Uterus (tissue), 3 donors: ENCODE measurements at regions not wholly inside any gene's neighbourhood (a gene's known extent, or its start where the extent isn't known, plus 50 kb on each side); places are given as distances from the start of the nearest gene placed in this dataset.

ENCODE experiments used
- DNase-seq, 2 donors: peaks; one replicate each; pipeline ENCODE4 v3.0.0-alpha.2; 2019 to 2020
- H3K27ac ChIP-seq, 2 donors: fragments of 200-600 bp; sonication (generic); 1 replicate in 1 of 2; 2 replicates in 1 of 2; pipeline ENCODE4 v1.5.1; 2016 to 2018
- H3K27me3 ChIP-seq, 2 donors: fragments of 200-600 bp; sonication (generic); one replicate each; pipeline ENCODE4 v1.5.1; 2018 to 2019; ENCODE audit warnings: control low read depth in 1 of 2
- H3K36me3 ChIP-seq, 2 donors: fragments of 200-600 bp; sonication (generic); one replicate each; pipeline ENCODE4 v1.5.1; 2019; ENCODE audit warnings: control low read depth in 1 of 2
- H3K4me1 ChIP-seq, 2 donors: fragments of 200-600 bp; sonication (generic); one replicate each; pipeline ENCODE4 v1.5.1; 2018 to 2019; ENCODE audit warnings: control low read depth in 1 of 2
- H3K4me3 ChIP-seq, 2 donors: fragments of 200-600 bp; sonication (generic); 1 replicate in 1 of 2; 2 replicates in 1 of 2; pipeline ENCODE4 v1.5.1; 2018 to 2019; ENCODE audit warnings: mild to moderate bottlenecking in 1 of 2
- H3K9me3 ChIP-seq, 2 donors: fragments of 200-600 bp; sonication (generic); one replicate each; pipeline ENCODE4 v1.5.1; 2019; ENCODE audit warnings: control low read depth in 1 of 2
- CTCF ChIP-seq, 4 experiments: fragments of 200-600 bp in 2 of 4; fragments of 450-650 bp in 2 of 4; sonication (generic) in 2 of 4; IDR thresholded peaks; one replicate each; pipeline ENCODE4 v1.5.1; 2016 to 2019; ENCODE audit warnings: antibody characterized with exemption in 4 of 4, mild to moderate bottlenecking in 2 of 4, moderate library complexity in 1 of 4
- POLR2A ChIP-seq, 2 donors: fragments of 450-650 bp; IDR thresholded peaks; one replicate each; pipeline ENCODE4 v1.6.1; 2016; ENCODE audit warnings: antibody characterized with exemption in 2 of 2, mild to moderate bottlenecking in 1 of 2, moderate library complexity in 1 of 2
- intact Hi-C: fragments of 100-400 bp; cut with DNase I; formaldehyde crosslinking; loops from one replicate; pipeline ENCODE4 v1.15.1; 2023; ENCODE audit warnings: low total_unique reads
- donor health status: DM: yes; HTN: yes; CAD: no.

GRCh38 chr12:92199819-92200576, 54.4 kb upstream of the BTG1 start:
- Histone ChIP-seq H3K36me3 (no peaks in the 10 kb centered on the region), H3K27me3 (no peaks in the 10 kb centered on the region), H3K9me3 (no peaks in the 10 kb centered on the region), H3K27ac (no peak overlapping the region), H3K4me1 (no peaks in the 10 kb centered on the region), H3K4me3 (no peak overlapping the region)
- no peak for TF ChIP-seq CTCF (IDR thresholded peaks at IDR 0.05)
- TF ChIP-seq POLR2A (IDR thresholded peaks at IDR 0.05): no peak
- no peak for DNase-seq
- intact Hi-C loops: no loop called here

- DNase-seq: no peak
- intact Hi-C loops: no loop called here
- H3K27me3 ChIP-seq: no peaks in the 10 kb centered on the region
- no peak for TF ChIP-seq CTCF (IDR thresholded peaks at IDR 0.05)
- no peak for TF ChIP-seq POLR2A (IDR thresholded peaks at IDR 0.05)
- no peaks in the 10 kb centered on the region for H3K36me3 ChIP-seq
- H3K4me3 ChIP-seq: no peak overlapping the region
- H3K9me3 ChIP-seq: no peaks in the 10 kb centered on the region
- no peak overlapping the region for H3K27ac ChIP-seq
- no peaks in the 10 kb centered on the region for H3K4me1 ChIP-seq
These were observed 52.2 kb upstream of the BTG1 start for GRCh38 chr12:92197815-92198214.

GRCh38 chr12:92196368-92196767, 50.7 kb upstream of the BTG1 start:
- no peaks in the 10 kb centered on the region for H3K4me1 ChIP-seq
- H3K27ac ChIP-seq: no peak overlapping the region
- no peaks in the 10 kb centered on the region for H3K36me3 ChIP-seq
- H3K27me3 ChIP-seq: no peaks in the 10 kb centered on the region
- no peak for TF ChIP-seq CTCF (IDR thresholded peaks at IDR 0.05)
- no peak for TF ChIP-seq POLR2A (IDR thresholded peaks at IDR 0.05)
- H3K4me3 ChIP-seq: no peak overlapping the region
- intact Hi-C loops: no loop called here
- no peaks in the 10 kb centered on the region for H3K9me3 ChIP-seq
- no peak for DNase-seq
